Thyroid gland (tissue), 4 donors: ENCODE measurements at regions not wholly inside any gene's neighbourhood (a gene's known extent, or its start where the extent isn't known, plus 50 kb on each side); places are given as distances from the start of the nearest gene placed in this dataset.

Experiments
- DNase-seq, 2 donors: peaks; one replicate each; pipeline ENCODE4 v3.0.0-alpha.2; 2019
- H3K27ac ChIP-seq, 3 donors: fragments of 200-600 bp; sonication (generic); 1 replicate in 2 of 3; 2 replicates in 1 of 3; pipeline ENCODE4 v1.5.1; 2016 to 2019; ENCODE audit warnings: mild to moderate bottlenecking in 1 of 3, moderate library complexity in 1 of 3
- H3K27me3 ChIP-seq: fragments of 200-600 bp; sonication (generic); one replicate; pipeline ENCODE4 v1.5.1; 2019
- H3K36me3 ChIP-seq, 2 donors: fragments of 200-600 bp; sonication (generic); one replicate each; pipeline ENCODE4 v1.5.1; 2016 to 2019
- H3K4me1 ChIP-seq, 2 donors: fragments of 200-600 bp; sonication (generic); one replicate each; pipeline ENCODE4 v1.5.1; 2017 to 2019
- H3K4me3 ChIP-seq, 3 donors: fragments of 200-600 bp; sonication (generic); replicated peaks in 1 of 3; 1 replicate in 2 of 3; 2 replicates in 1 of 3; pipeline ENCODE4 v1.5.1; 2016; ENCODE audit warnings: mild to moderate bottlenecking in 1 of 3
- H3K9me3 ChIP-seq: fragments of 200-600 bp; sonication (generic); one replicate; pipeline ENCODE4 v1.5.1; 2017
- POLR2A ChIP-seq, 2 donors: fragments of 450-650 bp; IDR thresholded peaks; one replicate each; pipeline ENCODE4 v1.6.1; 2017; ENCODE audit warnings: antibody characterized with exemption in 2 of 2, mild to moderate bottlenecking in 2 of 2, moderate library complexity in 1 of 2
- WGBS, 2 donors: methylation state at CpG; one replicate each; pipeline ENCODE4 v1.1.5; 2017; 5-methylcytosine and 5-hydroxymethylcytosine counted together
- intact Hi-C: fragments of 100-400 bp; cut with DNase I; formaldehyde crosslinking; loops from one replicate; pipeline ENCODE4 v1.15.1; 2023
- TF ChIP-seq, protein P1 (sequence below), 6 experiments: fragments of 200-600 bp in 3 of 6; fragments of 450-650 bp in 3 of 6; sonication (generic) in 3 of 6; IDR thresholded peaks; one replicate each; pipeline ENCODE4 v1.5.1; 2016 to 2019; ENCODE audit warnings: antibody characterized with exemption in 6 of 6, mild to moderate bottlenecking in 2 of 6, inconsistent platforms in 1 of 6, moderate library complexity in 1 of 6

DNA sequence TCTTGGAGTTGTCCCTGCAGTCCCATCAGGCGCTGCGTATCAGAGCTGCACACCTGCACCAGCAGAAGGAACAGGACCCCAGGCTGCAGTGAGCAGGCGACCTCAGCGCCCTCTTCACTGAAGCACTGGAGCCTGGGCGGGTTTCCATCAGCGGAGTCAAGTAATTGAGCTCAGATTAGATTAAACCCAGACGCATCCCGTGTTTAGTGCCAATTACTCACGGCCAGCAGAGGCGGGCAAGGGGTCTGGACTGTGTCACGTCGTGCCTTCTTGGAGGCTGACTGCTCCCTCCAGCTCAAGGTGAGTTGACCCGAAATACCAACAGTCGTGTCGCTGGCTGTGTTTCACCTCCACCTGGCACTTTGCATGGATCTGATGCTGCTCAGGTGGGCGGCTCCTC, 123.6 kb downstream of the CXCL12 start:
- no peak for DNase-seq

DNA sequence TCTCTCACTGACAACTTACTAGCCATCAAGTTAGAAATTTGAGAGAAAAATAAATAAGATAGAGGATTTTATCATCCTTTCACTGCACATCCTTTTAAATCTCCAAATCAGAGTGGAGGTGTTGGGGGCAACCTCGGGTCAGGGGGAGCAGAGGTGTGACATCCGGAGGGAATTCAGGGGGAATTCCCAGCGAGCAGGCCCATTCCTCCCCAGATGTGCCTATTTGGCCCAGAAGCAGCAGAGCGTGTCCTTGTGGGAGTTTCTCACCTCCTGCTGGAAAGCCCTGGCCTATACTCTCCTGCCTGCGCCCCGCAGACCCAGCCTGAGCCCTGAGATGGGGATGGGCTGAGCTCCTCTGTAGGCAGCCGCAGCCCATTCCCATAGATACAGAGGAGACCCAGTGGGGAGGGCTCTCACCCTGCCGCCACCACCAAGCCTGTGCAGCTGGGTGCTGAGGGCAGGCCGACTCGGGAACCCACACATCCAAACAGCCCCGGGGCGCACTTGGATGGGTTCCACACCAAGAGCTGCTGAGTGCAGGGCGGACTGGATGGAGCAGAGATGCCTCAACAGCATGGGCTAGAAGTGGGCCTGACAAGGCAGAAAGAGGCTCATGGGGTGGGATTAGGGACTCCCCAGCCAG, 124.5 kb downstream of the CXCL12 start:
- TF ChIP-seq, protein P1, sequence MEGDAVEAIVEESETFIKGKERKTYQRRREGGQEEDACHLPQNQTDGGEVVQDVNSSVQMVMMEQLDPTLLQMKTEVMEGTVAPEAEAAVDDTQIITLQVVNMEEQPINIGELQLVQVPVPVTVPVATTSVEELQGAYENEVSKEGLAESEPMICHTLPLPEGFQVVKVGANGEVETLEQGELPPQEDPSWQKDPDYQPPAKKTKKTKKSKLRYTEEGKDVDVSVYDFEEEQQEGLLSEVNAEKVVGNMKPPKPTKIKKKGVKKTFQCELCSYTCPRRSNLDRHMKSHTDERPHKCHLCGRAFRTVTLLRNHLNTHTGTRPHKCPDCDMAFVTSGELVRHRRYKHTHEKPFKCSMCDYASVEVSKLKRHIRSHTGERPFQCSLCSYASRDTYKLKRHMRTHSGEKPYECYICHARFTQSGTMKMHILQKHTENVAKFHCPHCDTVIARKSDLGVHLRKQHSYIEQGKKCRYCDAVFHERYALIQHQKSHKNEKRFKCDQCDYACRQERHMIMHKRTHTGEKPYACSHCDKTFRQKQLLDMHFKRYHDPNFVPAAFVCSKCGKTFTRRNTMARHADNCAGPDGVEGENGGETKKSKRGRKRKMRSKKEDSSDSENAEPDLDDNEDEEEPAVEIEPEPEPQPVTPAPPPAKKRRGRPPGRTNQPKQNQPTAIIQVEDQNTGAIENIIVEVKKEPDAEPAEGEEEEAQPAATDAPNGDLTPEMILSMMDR (IDR thresholded peaks at IDR 0.05): no peak
- TF ChIP-seq POLR2A (IDR thresholded peaks at IDR 0.05): no peak
- Histone ChIP-seq H3K27me3 (no peaks in the 10 kb centered on the region), H3K27ac (no peak overlapping the region), H3K4me1 (no peaks in the 10 kb centered on the region), H3K36me3 (no peaks in the 10 kb centered on the region), H3K4me3 (no peak overlapping the region), H3K9me3 (no peaks in the 10 kb centered on the region)
- 89 to 91% methylated on average over 8 to 11 of the region's 13 CpGs for WGBS, 2 donors
- no peak for DNase-seq
- intact Hi-C loops: no loop called here

More for the DNA sequence above, 123.6 kb downstream of the CXCL12 start:
- TF ChIP-seq, protein P1 (IDR thresholded peaks at IDR 0.05): no peak
- no peak for TF ChIP-seq POLR2A (IDR thresholded peaks at IDR 0.05)
- intact Hi-C loops: no loop called here
- no peaks in the 10 kb centered on the region for H3K9me3 ChIP-seq
- no peak overlapping the region for H3K27ac ChIP-seq
- WGBS, 2 donors: 80 to 86% methylated on average over 10 to 16 of the region's 16 CpGs
- no peak overlapping the region for H3K4me3 ChIP-seq
- no peaks in the 10 kb centered on the region for H3K27me3 ChIP-seq
- no peaks in the 10 kb centered on the region for H3K36me3 ChIP-seq
- no peaks in the 10 kb centered on the region for H3K4me1 ChIP-seq

DNA sequence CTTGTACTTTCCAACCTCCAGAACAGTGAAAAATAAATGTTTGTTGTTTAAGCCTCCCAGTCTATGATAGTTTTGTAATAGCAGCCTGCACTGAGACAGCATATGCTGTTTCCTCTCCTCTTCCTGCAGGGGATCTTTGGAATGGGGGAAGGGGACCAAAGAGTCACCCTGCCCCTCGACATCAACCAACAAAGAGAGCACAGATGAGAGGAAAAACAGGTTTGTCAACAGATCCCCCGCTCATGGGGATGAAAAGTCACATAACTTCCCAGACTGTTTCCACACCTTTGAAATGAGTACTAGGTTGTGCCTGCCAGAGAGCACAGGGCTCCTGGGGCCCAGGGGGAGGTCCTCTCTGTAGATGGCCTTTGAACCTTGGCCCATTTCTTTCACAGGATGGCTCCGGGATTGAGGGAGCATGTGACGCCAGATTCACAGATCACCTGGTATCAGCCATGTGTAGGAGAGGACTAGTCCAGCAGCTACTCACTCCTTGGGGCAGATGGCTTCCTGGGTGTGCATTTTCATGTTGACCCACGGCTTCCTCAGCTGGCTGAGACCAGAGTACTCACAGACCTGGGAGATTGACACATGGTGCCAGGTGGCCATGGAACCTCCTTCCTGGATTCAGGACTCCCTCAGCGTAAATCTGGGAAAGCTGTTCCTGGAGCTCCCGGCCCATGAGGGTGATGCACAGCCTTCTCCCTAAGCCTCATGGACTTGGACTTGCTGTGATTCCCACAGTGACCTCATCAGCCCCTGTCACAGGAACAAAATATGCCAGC, 125.6 kb downstream of the CXCL12 start:
- intact Hi-C loops: no loop called here
- no peak for DNase-seq
- no peaks in the 10 kb centered on the region for H3K27me3 ChIP-seq

DNA sequence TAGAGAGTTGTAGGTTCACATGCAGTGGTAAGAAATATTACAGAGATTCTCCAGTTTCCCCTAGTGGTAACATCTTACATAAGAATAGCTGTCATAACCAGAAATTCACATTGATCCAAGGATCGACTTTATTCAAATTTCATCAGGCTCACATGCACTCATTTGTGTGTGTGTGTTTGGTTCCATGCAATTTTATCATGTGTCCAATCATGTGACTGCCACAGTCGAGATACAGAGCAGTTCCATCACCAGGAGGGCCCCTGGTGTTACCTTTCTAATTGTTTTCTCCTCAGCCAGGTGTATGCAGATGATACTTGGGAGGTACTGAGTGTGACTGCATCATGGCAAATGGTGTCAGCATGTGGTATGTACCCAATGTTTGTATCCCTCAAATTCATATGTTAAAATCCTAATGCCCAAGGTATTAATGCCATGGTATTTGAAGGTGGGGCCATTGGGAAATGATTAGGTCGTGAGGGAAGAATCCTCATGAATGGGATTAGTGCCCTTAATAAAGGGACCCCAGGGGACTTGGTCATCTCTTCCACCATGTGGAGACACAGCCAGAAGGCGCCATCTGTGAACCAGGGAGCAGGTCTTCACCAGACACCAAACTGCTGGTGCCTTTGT, 126.3 kb downstream of the CXCL12 start:
- WGBS, 2 donors: 86 to 93% methylated on average over 4 of the region's 4 CpGs
- Histone ChIP-seq H3K4me1 (no peaks in the 10 kb centered on the region), H3K27ac (no peak overlapping the region), H3K27me3 (no peaks in the 10 kb centered on the region), H3K36me3 (no peaks in the 10 kb centered on the region), H3K4me3 (no peak overlapping the region), H3K9me3 (no peaks in the 10 kb centered on the region)
- intact Hi-C loops: no loop called here
- no peak for TF ChIP-seq POLR2A (IDR thresholded peaks at IDR 0.05)
- TF ChIP-seq, protein P1 (IDR thresholded peaks at IDR 0.05): no peak
- no peak for DNase-seq

More for the DNA sequence above, 125.6 kb downstream of the CXCL12 start:
- Histone ChIP-seq H3K9me3 (no peaks in the 10 kb centered on the region), H3K27ac (no peak overlapping the region), H3K36me3 (no peaks in the 10 kb centered on the region), H3K4me3 (no peak overlapping the region), H3K4me1 (no peaks in the 10 kb centered on the region)
- TF ChIP-seq, protein P1 (IDR thresholded peaks at IDR 0.05): no peak
- TF ChIP-seq POLR2A (IDR thresholded peaks at IDR 0.05): no peak
- WGBS, 2 donors: 70 to 74% methylated on average over 7 of the region's 7 CpGs

DNA sequence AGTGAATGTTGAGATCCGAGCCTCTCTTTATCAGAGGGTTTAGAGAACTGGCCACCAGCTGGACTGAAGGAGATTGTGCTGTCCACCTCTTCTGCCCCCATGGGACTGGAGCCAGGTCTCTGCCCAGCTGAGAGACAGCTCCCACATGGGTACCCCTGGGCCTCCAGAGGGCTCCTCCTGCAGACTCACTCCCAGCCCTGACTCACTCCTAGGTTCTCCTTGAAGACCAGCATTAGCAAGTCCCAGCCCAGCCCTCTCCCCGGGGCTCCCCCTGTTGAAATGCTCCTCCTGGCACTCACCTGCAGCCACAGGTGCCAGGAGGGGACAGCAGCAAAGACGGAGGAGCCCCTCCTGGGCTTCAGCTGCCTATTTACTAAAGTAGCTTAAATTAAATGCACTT, 126.9 kb downstream of the CXCL12 start:
- TF ChIP-seq POLR2A (IDR thresholded peaks at IDR 0.05): no peak
- TF ChIP-seq, protein P1 (IDR thresholded peaks at IDR 0.05): no peak
- H3K27ac ChIP-seq: no peak overlapping the region

More for the DNA sequence above, 126.9 kb downstream of the CXCL12 start:
- DNase-seq: no peak
- 78% methylated on average over 3 of the region's 3 CpGs for WGBS, 2 donors
- H3K36me3 ChIP-seq: no peaks in the 10 kb centered on the region
- H3K4me1 ChIP-seq: no peaks in the 10 kb centered on the region
- intact Hi-C loops: no loop called here
- no peaks in the 10 kb centered on the region for H3K27me3 ChIP-seq
- H3K4me3 ChIP-seq: no peak overlapping the region
- no peaks in the 10 kb centered on the region for H3K9me3 ChIP-seq
